SK-N-SH (cell line): ENCODE measurements at regions not wholly inside any gene's neighbourhood (a gene's known extent, or its start where the extent isn't known, plus 50 kb on each side); places are given as distances from the start of the nearest gene placed in this dataset.

Experiments
- JUND ChIP-seq: IDR thresholded peaks from 2 replicates; pipeline ENCODE4 v1.4.0; 2012
- POLR2AphosphoS5 ChIP-seq: IDR thresholded peaks from 2 replicates; pipeline ENCODE4 v1.6.1; 2012; ENCODE audit warnings: low read depth, low read length
- YY1 ChIP-seq: IDR thresholded peaks from 2 replicates; pipeline ENCODE4 v1.4.0; 2012; ENCODE audit warnings: low read depth, mild to moderate bottlenecking
- TF ChIP-seq, protein P1 (sequence below): fragments of 200-600 bp; sonication (generic); IDR thresholded peaks from 2 replicates; pipeline ENCODE4 v1.6.1; 2017; ENCODE audit warnings: antibody characterized with exemption, mild to moderate bottlenecking, moderate library complexity
- TF ChIP-seq, protein P2 (sequence below): IDR thresholded peaks from 2 replicates; pipeline ENCODE4 v1.4.0; 2012; ENCODE audit warnings: low read depth, borderline replicate concordance

DNA sequence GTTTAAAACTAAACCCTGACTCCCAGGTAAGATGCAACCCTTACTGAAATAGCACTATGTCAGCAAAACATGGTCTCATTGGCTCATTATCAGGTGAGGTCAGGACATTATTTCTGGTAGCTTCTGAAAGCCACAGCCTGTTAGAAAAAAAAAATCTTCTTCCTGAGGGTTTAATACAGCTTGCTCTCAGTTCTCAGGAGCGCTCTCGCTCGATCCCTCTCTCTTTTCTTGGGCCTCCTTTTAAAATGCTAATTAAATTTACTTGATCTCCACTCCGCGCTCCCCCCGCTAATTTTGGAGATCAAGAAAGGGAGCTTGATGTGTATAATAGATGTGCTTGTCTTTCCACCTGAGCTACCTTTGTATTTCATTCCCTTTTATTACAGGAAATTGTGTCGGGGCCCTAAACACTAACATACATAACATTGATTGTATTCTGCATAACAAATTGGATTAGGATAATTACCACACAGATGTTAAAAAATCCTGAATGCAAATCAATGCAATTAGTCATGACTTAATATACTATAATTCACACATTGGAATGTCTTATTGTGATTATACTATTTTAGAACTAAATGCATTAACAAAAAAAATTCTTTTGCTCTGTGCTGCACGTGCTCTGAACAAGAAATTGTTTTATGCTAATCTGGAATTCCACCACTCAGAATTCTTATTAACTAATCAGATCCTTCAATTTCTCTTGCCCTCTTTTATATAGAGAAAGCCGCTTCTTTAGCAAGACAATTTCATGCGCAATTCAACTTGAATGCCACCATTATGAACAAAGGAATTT is 101.6 kb upstream of the TEX13D start:
- no peak for TF ChIP-seq JUND
- TF ChIP-seq, protein P1, sequence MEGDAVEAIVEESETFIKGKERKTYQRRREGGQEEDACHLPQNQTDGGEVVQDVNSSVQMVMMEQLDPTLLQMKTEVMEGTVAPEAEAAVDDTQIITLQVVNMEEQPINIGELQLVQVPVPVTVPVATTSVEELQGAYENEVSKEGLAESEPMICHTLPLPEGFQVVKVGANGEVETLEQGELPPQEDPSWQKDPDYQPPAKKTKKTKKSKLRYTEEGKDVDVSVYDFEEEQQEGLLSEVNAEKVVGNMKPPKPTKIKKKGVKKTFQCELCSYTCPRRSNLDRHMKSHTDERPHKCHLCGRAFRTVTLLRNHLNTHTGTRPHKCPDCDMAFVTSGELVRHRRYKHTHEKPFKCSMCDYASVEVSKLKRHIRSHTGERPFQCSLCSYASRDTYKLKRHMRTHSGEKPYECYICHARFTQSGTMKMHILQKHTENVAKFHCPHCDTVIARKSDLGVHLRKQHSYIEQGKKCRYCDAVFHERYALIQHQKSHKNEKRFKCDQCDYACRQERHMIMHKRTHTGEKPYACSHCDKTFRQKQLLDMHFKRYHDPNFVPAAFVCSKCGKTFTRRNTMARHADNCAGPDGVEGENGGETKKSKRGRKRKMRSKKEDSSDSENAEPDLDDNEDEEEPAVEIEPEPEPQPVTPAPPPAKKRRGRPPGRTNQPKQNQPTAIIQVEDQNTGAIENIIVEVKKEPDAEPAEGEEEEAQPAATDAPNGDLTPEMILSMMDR, result no peak
- TF ChIP-seq POLR2AphosphoS5, result no peak
- no peak for TF ChIP-seq YY1
- TF ChIP-seq, protein P2, sequence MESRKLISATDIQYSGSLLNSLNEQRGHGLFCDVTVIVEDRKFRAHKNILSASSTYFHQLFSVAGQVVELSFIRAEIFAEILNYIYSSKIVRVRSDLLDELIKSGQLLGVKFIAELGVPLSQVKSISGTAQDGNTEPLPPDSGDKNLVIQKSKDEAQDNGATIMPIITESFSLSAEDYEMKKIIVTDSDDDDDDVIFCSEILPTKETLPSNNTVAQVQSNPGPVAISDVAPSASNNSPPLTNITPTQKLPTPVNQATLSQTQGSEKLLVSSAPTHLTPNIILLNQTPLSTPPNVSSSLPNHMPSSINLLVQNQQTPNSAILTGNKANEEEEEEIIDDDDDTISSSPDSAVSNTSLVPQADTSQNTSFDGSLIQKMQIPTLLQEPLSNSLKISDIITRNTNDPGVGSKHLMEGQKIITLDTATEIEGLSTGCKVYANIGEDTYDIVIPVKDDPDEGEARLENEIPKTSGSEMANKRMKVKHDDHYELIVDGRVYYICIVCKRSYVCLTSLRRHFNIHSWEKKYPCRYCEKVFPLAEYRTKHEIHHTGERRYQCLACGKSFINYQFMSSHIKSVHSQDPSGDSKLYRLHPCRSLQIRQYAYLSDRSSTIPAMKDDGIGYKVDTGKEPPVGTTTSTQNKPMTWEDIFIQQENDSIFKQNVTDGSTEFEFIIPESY, result no peak
